ENCODE measurements at regions not wholly inside any gene's neighbourhood (a gene's known extent, or its start where the extent isn't known, plus 50 kb on each side); places are given as distances from the start of the nearest gene placed in this dataset.

- TF ChIP-seq RXRA (IDR thresholded peaks at IDR 0.05; ENCODE audit: borderline replicate concordance, low read depth) = no peak
- peak; percentile 27; the same call in 1 of the 2 replicates for TF ChIP-seq MXI1 (IDR thresholded peaks at IDR 0.05; ENCODE audit: low read depth, low read length)
- no peak for TF ChIP-seq YY1 (IDR thresholded peaks at IDR 0.05; ENCODE audit: low read depth)
- TF ChIP-seq GATA2 (CRISPR knock-in tag; IDR thresholded peaks at IDR 0.05) = no peak
- TF ChIP-seq POLR2AphosphoS5 (IDR thresholded peaks at IDR 0.05; ENCODE audit: low read depth, low read length) = no peak
- TF ChIP-seq PBX3 (IDR thresholded peaks at IDR 0.05) = peak; percentile 50
- TF ChIP-seq FOXJ3 (CRISPR knock-in tag; IDR thresholded peaks at IDR 0.05) = no peak
- TF ChIP-seq JUND (IDR thresholded peaks at IDR 0.05) = no peak
- peak; percentile 63 for TF ChIP-seq CHD2 (IDR thresholded peaks at IDR 0.05; ENCODE audit: low read length, partially characterized antibody)
- no peak for TF ChIP-seq MEF2A (IDR thresholded peaks at IDR 0.05; ENCODE audit: borderline replicate concordance, low read depth)
- no peak for TF ChIP-seq TAF1 (IDR thresholded peaks at IDR 0.05; ENCODE audit: borderline replicate concordance, low read depth, low read length)
- TF ChIP-seq NFIC (IDR thresholded peaks at IDR 0.05; ENCODE audit: borderline replicate concordance) = no peak
Observed at GRCh38 chr6:79813854-79814709, 133.3 kb downstream of the ELOVL4 start (continued).

- TF ChIP-seq TCF12 (IDR thresholded peaks at IDR 0.05) (no peak), RAD21 (IDR thresholded peaks at IDR 0.05; ENCODE audit: low read length) (no peak), YY1 (IDR thresholded peaks at IDR 0.05; ENCODE audit: low read depth) (no peak), FOXM1 (IDR thresholded peaks at IDR 0.05; ENCODE audit: low read depth) (no peak), IRF3 (IDR thresholded peaks at IDR 0.05; ENCODE audit: low read depth, low read length) (no peak), EP300 (IDR thresholded peaks at IDR 0.05; ENCODE audit: borderline replicate concordance in 1 of 2, low read depth in 1 of 2, low read length in 1 of 2) (no peak), ELF1 (IDR thresholded peaks at IDR 0.05) (no peak), PBX3 (IDR thresholded peaks at IDR 0.05) (no peak), USF2 (IDR thresholded peaks at IDR 0.05; ENCODE audit: borderline replicate concordance, low read depth, low read length) (no peak)
- H4K20me1 ChIP-seq (ENCODE audit: insufficient read depth) = no peaks in the 10 kb centered on the region
- no peak overlapping the region for H3K4me2 ChIP-seq
- no peaks in the 10 kb centered on the region for H3K9me2 ChIP-seq
- peak overlapping the region in 1 of 2 experiments; percentile 100; a peak in 2 of 4 replicates for H3K27ac ChIP-seq (ENCODE audit: low read depth in 2 of 2, low read length in 1 of 2)
- CTCF ChIA-PET = interaction anchor here (0.6 to 2.8 kb wide), 26 partner anchors 10 to 736 kb away, joined by 3 to 74 read pairs (median 6); partner anchors contain the start of genes LCA5 and PHIP
- no peaks in the 10 kb centered on the region for H3K79me2 ChIP-seq (ENCODE audit: insufficient read depth)
- peaks cover 0 to 56% of the 10 kb centered on the region in 2 experiments; a peak in 3 of 4 replicates for H3K4me1 ChIP-seq (ENCODE audit: control insufficient read depth in 1 of 2, insufficient read depth in 2 of 2, low read depth in 1 of 2, low read length in 1 of 2)
- no peaks in the 10 kb centered on the region for H3K36me3 ChIP-seq (replicated peaks in 1 of 2; ENCODE audit: control insufficient read depth in 1 of 2, insufficient read depth in 2 of 2, low read length in 1 of 2)
- 37% methylated on average over 2 of the region's 2 CpGs for WGBS (ENCODE audit: low lambda C conversion rate)
- H3K27me3 ChIP-seq (ENCODE audit: insufficient read depth) = no peaks in the 10 kb centered on the region
- H3F3A ChIP-seq (replicated peaks; ENCODE audit: insufficient read depth) = no peaks in the 10 kb centered on the region
- H2AFZ ChIP-seq (ENCODE audit: low read depth) = peak overlapping the region; percentile 65
- POLR2A ChIA-PET = no interaction called here
- DNase-seq = no peak
- H3K9ac ChIP-seq = no peak overlapping the region
- no peaks in the 10 kb centered on the region for H3K9me3 ChIP-seq
- no peak overlapping the region for H3K4me3 ChIP-seq (ENCODE audit: low read depth in 2 of 2, low read length in 1 of 2)
Observed at GRCh38 chr6:79813143-79813850, 134.1 kb downstream of the ELOVL4 start.

Data from SK-N-SH (cell line).